ENCODE measurements at regions not wholly inside any gene's neighbourhood (a gene's known extent, or its start where the extent isn't known, plus 50 kb on each side); places are given as distances from the start of the nearest gene placed in this dataset.

DNA sequence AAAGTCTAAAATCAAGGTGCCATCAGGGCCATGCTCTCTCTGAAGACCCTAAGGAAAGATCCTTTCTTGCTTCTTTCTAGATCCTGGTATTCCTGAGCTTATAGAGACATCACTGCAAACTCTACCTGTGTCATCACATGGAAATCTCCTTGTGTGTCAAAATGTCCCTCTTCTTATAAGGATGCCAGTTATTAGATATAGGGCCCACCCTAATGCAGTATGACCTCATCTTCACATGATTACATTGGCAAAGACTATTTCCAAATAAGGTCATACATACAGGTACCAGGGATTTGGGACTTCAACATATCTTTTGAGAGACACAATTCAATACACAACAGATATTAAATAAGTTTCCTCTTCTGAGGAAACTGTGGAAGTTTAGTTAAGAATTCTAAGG lies 123.9 kb downstream of the UNC5CL start:
- DNase-seq (ENCODE audit: low spot score), result no peak
- intact Hi-C loops (cut with DNase I), result no loop called here

- intact Hi-C loops (cut with DNase I), result no loop called here
- no peak for DNase-seq (ENCODE audit: low spot score)
These were observed 125.0 kb downstream of the UNC5CL start for GRCh38 chr6:40914005-40914404.

DNA sequence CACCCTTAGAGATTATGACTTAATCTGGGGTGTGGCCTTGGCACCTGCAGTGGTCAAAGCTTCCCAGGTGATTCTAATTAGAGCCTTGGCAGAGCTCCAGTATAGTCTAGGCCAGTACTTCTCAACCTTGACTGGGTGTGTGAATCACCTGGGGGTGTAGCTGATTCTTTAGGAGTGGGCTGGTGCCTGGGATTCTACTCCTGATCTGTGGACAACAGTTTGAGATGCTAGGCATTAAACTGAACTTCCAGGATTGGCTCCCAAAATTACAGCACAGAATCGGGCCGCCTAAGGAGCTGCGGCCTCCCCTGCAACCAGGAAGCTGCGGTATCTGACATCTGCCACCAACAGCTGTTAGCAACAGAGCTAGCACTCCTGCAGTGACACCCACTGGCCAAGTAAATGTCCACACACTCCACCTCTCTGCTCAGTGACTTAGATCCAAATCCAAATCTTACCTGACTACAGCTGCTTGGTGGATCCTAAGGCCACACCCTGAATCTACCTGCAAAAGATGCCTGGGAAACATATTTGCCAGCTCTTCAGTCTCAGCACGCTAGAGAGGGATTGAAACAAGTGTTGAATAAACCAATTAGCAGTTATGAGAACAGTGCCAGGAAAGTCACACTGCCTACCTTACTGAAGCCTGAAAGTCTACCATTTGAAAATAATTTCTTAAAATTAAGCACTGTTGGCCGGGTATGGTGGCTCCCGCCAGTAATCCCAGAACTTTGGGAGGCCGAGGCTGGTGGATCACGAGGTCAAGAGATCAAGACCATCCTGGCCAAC lies 126.7 kb downstream of the UNC5CL start:
- no peak for DNase-seq (ENCODE audit: low spot score)
- intact Hi-C loops (cut with DNase I), result loop anchor here (2.0 kb wide), 1 partner anchor 18 kb away; no protein-coding TSS in a partner anchor

DNA sequence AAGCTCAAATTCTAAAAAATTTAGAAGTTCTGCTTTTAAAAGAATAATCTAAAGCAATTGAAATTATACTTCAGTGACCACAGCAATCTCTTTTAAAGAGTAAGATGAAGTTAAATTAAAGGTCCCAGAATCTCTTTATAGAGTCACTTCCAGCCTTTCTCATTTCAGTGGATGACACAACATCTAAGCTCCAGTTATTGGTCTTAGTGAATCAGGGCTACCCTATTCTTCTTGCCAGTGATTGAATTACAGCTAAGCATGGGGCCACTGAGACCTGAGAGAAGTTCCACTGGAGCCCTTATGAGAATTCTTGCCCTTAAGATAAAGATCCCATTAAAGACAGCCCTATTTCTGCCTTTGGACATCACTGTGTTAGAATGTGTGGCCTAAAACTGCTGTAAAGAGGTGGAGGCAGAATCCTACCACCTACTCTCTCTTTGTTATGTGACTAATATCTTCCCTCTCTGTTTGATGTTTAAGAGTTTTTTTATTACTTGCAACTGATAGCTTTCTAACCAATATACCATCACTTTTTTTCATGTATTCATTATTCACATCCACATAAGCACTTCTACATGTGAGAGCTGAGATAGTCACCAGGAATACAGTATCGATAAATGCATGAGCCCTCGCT lies 128.6 kb downstream of the UNC5CL start:
- intact Hi-C loops (cut with DNase I), result no loop called here
- DNase-seq (ENCODE audit: low spot score), result no peak

DNA sequence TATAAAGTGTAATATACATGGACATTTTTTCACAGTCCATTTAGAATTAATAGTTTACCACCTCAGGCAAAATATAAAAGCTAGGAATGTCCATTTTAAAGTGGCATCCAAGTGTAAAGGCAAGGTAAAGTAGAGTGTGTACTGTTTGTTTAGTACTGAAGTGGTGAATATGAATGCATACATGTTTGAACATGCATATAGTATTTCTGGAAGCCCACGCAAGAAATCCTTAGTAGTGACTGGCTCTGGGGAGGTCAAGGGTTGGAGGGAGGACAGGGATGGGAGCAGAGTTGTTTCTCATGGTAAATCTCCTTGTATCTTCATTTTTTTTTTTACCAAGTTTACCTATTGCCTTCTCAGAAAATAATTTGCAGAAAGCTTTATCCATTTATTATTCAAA lies 129.2 kb downstream of the UNC5CL start:
- intact Hi-C loops (cut with DNase I), result no loop called here
- no peak for DNase-seq (ENCODE audit: low spot score)

DNA sequence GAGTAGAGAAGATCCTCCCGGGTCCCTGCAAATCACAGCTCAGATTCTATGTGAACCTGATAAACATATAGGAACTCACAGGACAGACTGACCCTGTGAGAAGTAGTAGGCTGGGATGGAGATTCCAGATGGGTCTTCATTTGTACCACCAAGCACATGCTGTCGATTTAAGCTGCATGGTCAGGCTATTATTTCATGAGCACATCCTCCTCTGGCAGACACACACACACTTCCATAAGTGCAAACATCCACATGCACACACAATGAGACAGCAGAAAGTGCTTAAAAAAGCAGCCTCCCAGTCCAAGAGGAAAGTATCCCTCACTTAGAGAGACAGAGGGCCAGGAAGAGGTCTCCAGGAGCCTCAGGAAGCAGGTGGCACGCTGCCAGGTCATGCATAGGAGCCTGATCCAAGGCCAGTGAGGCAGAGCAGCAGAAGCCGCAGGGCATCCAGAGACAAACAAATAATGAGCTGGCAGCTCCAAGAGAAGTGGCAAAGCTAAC lies 131.8 kb downstream of the UNC5CL start:
- DNase-seq (ENCODE audit: low spot score), result no peak
- intact Hi-C loops (cut with DNase I), result no loop called here

GRCh38 chr6:40906759-40907158 lies 132.3 kb downstream of the UNC5CL start:
- intact Hi-C loops (cut with DNase I), result no loop called here
- DNase-seq (ENCODE audit: low spot score), result no peak

- DNase-seq (ENCODE audit: low spot score), result no peak
- intact Hi-C loops (cut with DNase I), result no loop called here
These were observed 134.3 kb downstream of the UNC5CL start for GRCh38 chr6:40904583-40905194.

DNA sequence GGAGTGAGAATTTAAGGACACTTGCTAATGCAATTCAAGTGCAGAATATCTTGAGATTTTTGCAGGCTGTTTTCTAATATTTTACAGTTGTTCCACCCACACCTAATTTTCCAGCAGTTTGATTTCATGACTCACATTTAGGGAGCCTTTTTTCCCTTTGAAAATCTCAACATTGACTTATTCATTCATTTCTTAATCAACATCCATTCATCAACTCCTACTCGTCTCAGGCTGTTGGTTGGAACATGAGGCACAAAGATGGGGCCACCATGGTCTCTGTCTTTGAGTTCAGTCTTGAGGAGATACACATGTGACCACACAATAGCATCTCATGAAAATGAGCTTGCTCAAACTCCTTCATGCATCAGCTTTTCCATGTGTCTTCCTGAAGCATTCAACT lies 135.6 kb downstream of the UNC5CL start:
- no peak for DNase-seq (ENCODE audit: low spot score)
- intact Hi-C loops (cut with DNase I), result no loop called here

- intact Hi-C loops (cut with DNase I), result loop anchor here (1.0 to 2.0 kb wide), 3 partner anchors 29 to 152 kb away; partner anchors contain the start of gene APOBEC2
- DNase-seq (ENCODE audit: low spot score), result no peak
These were observed 137.5 kb downstream of the UNC5CL start for GRCh38 chr6:40901322-40902055.

DNA sequence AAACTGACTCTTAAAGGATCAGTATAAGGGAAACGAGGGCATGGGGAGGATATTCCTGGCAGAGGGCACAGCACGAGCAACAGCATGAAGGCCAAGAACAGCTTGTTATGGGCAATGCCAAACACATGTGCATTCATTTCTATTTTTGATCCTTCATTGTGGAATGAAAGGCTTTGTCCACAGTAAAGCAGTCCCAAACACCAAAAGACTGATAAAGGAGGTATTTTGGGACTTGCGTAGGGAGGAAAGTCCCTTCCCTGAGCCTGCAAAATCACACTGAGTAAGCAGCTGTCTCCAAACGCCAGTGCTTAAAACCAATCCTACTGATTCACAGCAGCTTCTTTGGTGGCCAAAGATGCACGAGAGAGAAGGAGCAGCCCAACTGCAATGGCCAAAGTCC lies 138.2 kb downstream of the UNC5CL start:
- DNase-seq (ENCODE audit: low spot score), result no peak
- intact Hi-C loops (cut with DNase I), result loop anchor here (1.0 to 2.0 kb wide), 3 partner anchors 30 to 153 kb away; partner anchors contain the start of gene APOBEC2

GRCh38 chr6:40899684-40900155 lies 139.3 kb downstream of the UNC5CL start:
- intact Hi-C loops (cut with DNase I), result loop anchor here (2.0 to 5.0 kb wide), 3 partner anchors 31 to 168 kb away; no protein-coding TSS in a partner anchor
- DNase-seq (ENCODE audit: low spot score), result no peak

- no peak for DNase-seq (ENCODE audit: low spot score)
- intact Hi-C loops (cut with DNase I), result loop anchor here (5.0 kb wide), 1 partner anchor 169 kb away; no protein-coding TSS in a partner anchor
These were observed 140.9 kb downstream of the UNC5CL start for GRCh38 chr6:40898073-40898472.

DNA sequence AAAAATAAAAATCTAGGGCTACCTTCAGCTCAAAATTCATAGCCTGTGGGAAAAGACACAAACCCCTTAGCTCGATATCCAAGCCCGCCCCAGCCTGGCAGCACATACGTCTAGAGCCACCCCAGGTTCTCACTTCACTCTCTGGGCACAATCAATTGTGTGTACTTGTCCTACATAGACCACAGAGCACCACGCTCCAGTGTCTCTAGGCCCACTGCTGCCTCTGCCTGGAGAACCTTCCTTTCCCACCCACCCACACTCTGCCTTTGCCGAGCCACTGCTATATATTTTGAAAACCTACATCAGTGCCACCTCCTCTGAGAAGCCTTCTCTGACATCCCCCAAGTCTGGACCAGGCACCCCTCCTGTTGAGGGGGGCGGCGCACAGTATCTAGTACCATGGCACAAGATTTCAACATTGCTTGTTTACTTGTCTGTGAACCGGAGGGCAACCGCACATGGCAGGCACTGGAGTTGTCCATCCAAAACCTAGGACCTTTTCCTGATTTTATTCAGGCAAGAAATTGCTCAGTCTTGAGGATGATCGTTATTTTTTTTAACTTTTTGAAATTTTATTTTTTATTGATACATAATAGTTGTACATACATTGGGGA lies 141.5 kb downstream of the UNC5CL start:
- intact Hi-C loops (cut with DNase I), result loop anchor here (5.0 kb wide), 1 partner anchor 170 kb away; no protein-coding TSS in a partner anchor
- no peak for DNase-seq (ENCODE audit: low spot score)

GRCh38 chr6:40896696-40897095 lies 142.3 kb downstream of the UNC5CL start:
- intact Hi-C loops (cut with DNase I), result loop anchor here (5.0 kb wide), 1 partner anchor 171 kb away; no protein-coding TSS in a partner anchor
- DNase-seq (ENCODE audit: low spot score), result no peak

GRCh38 chr6:40894962-40895799 lies 143.8 kb downstream of the UNC5CL start:
- intact Hi-C loops (cut with DNase I), result loop anchor here (2.0 to 5.0 kb wide), 3 partner anchors 18 to 172 kb away; no protein-coding TSS in a partner anchor
- no peak for DNase-seq (ENCODE audit: low spot score)

GRCh38 chr6:40893021-40893420 lies 146.0 kb downstream of the UNC5CL start:
- intact Hi-C loops (cut with DNase I), result no loop called here
- DNase-seq (ENCODE audit: low spot score), result peak; percentile 70

- intact Hi-C loops (cut with DNase I), result no loop called here
- DNase-seq (ENCODE audit: low spot score), result peak; percentile 54
These were observed 146.8 kb downstream of the UNC5CL start for GRCh38 chr6:40892223-40892622.

All from cardiac septum (tissue), 1 donor.